Loucy (cell line): ENCODE measurements at regions not wholly inside any gene's neighbourhood (a gene's known extent, or its start where the extent isn't known, plus 50 kb on each side); places are given as distances from the start of the nearest gene placed in this dataset.

Experiments
- H2AFZ ChIP-seq: fragments of 200-600 bp; sonication (generic); 2 replicates; pipeline ENCODE4 v1.6.0; 2016; ENCODE audit warnings: antibody characterized with exemption, mild to moderate bottlenecking, low read length, moderate library complexity
- H3F3A ChIP-seq: fragments of 200-600 bp; 2 replicates; pipeline ENCODE4 v1.6.0; 2016; ENCODE audit warnings: antibody characterized with exemption, low read depth, mild to moderate bottlenecking
- H3K27me3 ChIP-seq: fragments of 200-600 bp; sonication (generic); 2 replicates; pipeline ENCODE4 v1.6.1; 2014; ENCODE audit warnings: low read length, mild to moderate bottlenecking; ENCODE audit not compliant: insufficient read depth, poor library complexity, severe bottlenecking
- H3K36me3 ChIP-seq: fragments of 200-600 bp; sonication (generic); 2 replicates; pipeline ENCODE4 v1.6.1; 2016; ENCODE audit warnings: low read length; ENCODE audit not compliant: insufficient read depth
- H3K4me1 ChIP-seq: fragments of 200-600 bp; sonication (generic); 2 replicates; pipeline ENCODE4 v1.5.1; 2014; ENCODE audit warnings: low read length, mild to moderate bottlenecking; ENCODE audit not compliant: insufficient read depth, poor library complexity, severe bottlenecking
- H3K4me2 ChIP-seq: fragments of 200-600 bp; sonication (generic); 2 replicates; pipeline ENCODE4 v1.6.0; 2014; ENCODE audit warnings: antibody characterized with exemption, low read length, low read depth, mild to moderate bottlenecking; ENCODE audit not compliant: poor library complexity, severe bottlenecking
- H3K4me3 ChIP-seq: fragments of 200-600 bp; sonication (generic); 2 replicates; pipeline ENCODE4 v1.5.1; 2014; ENCODE audit warnings: low read length, mild to moderate bottlenecking, mixed read lengths; ENCODE audit not compliant: poor library complexity, severe bottlenecking
- H3K79me2 ChIP-seq: fragments of 200-600 bp; sonication (generic); 2 replicates; pipeline ENCODE4 v1.6.1; 2014; ENCODE audit warnings: low read length; ENCODE audit not compliant: insufficient read depth
- H3K9ac ChIP-seq: fragments of 200-600 bp; sonication (generic); 2 replicates; pipeline ENCODE4 v1.6.0; 2014; ENCODE audit warnings: mild to moderate bottlenecking, low read depth, low read length, moderate library complexity; ENCODE audit not compliant: poor library complexity, severe bottlenecking
- H3K9me2 ChIP-seq: fragments of 200-600 bp; sonication (generic); replicated peaks from 2 replicates; pipeline ENCODE4 v1.6.1; 2016; ENCODE audit warnings: low read depth, low read length, mixed read lengths
- H3K9me3 ChIP-seq: fragments of 200-600 bp; sonication (generic); 2 replicates; pipeline ENCODE4 v1.6.1; 2014; ENCODE audit warnings: mild to moderate bottlenecking, antibody characterized with exemption, low read length, low read depth; ENCODE audit not compliant: insufficient read depth
- H4K20me1 ChIP-seq: fragments of 200-600 bp; sonication (generic); 2 replicates; pipeline ENCODE4 v1.6.0; 2014; ENCODE audit warnings: antibody characterized with exemption, low read length, mild to moderate bottlenecking; ENCODE audit not compliant: insufficient read depth, poor library complexity, severe bottlenecking
- CTCF ChIP-seq: fragments of 200-600 bp; sonication (generic); conservative IDR thresholded peaks from 2 replicates; pipeline ENCODE4 v1.5.1; 2014; ENCODE audit warnings: mild to moderate bottlenecking, antibody characterized with exemption, low read length
- EZH2phosphoT487 ChIP-seq: fragments of 200-600 bp; IDR thresholded peaks from 2 replicates; pipeline ENCODE4 v1.6.1; 2018; ENCODE audit warnings: antibody characterized with exemption, mild to moderate bottlenecking, moderate library complexity, borderline replicate concordance

GRCh38 chr19:31708520-31708919 lies 359.3 kb upstream of the TSHZ3 start:
- Histone ChIP-seq H3K4me3 (no peak overlapping the region), H3K9ac (no peak overlapping the region), H3K4me1 (no peaks in the 10 kb centered on the region), H3K79me2 (no peaks in the 10 kb centered on the region), H2AFZ (no peak overlapping the region), H3K9me2 (no peaks in the 10 kb centered on the region), H3K4me2 (no peak overlapping the region), H4K20me1 (no peaks in the 10 kb centered on the region), H3K36me3 (no peaks in the 10 kb centered on the region), H3K9me3 (peaks cover 10% of the 10 kb centered on the region; the same call in 1 of the 2 replicates), H3F3A (no peaks in the 10 kb centered on the region), H3K27me3 (no peaks in the 10 kb centered on the region)
- no peak for TF ChIP-seq CTCF
- TF ChIP-seq EZH2phosphoT487, result no peak

GRCh38 chr19:31709476-31709875 lies 360.2 kb upstream of the TSHZ3 start:
- peaks cover 6% of the 10 kb centered on the region; the same call in 1 of the 2 replicates for H3K9me3 ChIP-seq
- H2AFZ ChIP-seq, result no peak overlapping the region
- no peaks in the 10 kb centered on the region for H3K79me2 ChIP-seq
- no peak overlapping the region for H3K9ac ChIP-seq
- H3F3A ChIP-seq, result no peaks in the 10 kb centered on the region
- no peaks in the 10 kb centered on the region for H3K9me2 ChIP-seq
- H4K20me1 ChIP-seq, result no peaks in the 10 kb centered on the region
- no peak overlapping the region for H3K4me2 ChIP-seq
- TF ChIP-seq CTCF (no peak), EZH2phosphoT487 (no peak)
- no peak overlapping the region for H3K4me3 ChIP-seq
- no peaks in the 10 kb centered on the region for H3K27me3 ChIP-seq
- H3K4me1 ChIP-seq, result no peaks in the 10 kb centered on the region
- H3K36me3 ChIP-seq, result no peaks in the 10 kb centered on the region

GRCh38 chr19:31715249-31715945 lies 366.2 kb upstream of the TSHZ3 start:
- no peak overlapping the region for H2AFZ ChIP-seq
- no peaks in the 10 kb centered on the region for H3K79me2 ChIP-seq
- H3K27me3 ChIP-seq, result no peaks in the 10 kb centered on the region
- no peak for TF ChIP-seq CTCF
- no peak for TF ChIP-seq EZH2phosphoT487
- H3K9ac ChIP-seq, result no peak overlapping the region
- no peak overlapping the region for H3K4me2 ChIP-seq
- no peaks in the 10 kb centered on the region for H4K20me1 ChIP-seq
- H3K4me3 ChIP-seq, result no peak overlapping the region
- no peaks in the 10 kb centered on the region for H3K4me1 ChIP-seq
- no peaks in the 10 kb centered on the region for H3K9me2 ChIP-seq
- H3K9me3 ChIP-seq, result peaks cover 9% of the 10 kb centered on the region; the same call in 1 of the 2 replicates
- no peaks in the 10 kb centered on the region for H3F3A ChIP-seq
- no peaks in the 10 kb centered on the region for H3K36me3 ChIP-seq
